ENCODE measurements at regions not wholly inside any gene's neighbourhood (a gene's known extent, or its start where the extent isn't known, plus 50 kb on each side); places are given as distances from the start of the nearest gene placed in this dataset.

GRCh38 chr9:108086624-108087023 is 597.1 kb upstream of the KLF4 start:
- WGBS, 5 donors, result 78 to 85% (median 81%) methylated on average over 4 of the region's 4 CpGs
- H3K27ac ChIP-seq, result no peak overlapping the region
- no peak overlapping the region for H3K4me3 ChIP-seq
- no peaks in the 10 kb centered on the region for H3K36me3 ChIP-seq
- H3K9me3 ChIP-seq, result no peaks in the 10 kb centered on the region
- no peaks in the 10 kb centered on the region for H3K27me3 ChIP-seq
- H3K4me1 ChIP-seq, result no peaks in the 10 kb centered on the region
- no peak for DNase-seq
- no peak for TF ChIP-seq POLR2AphosphoS5 (IDR thresholded peaks at IDR 0.05)
- TF ChIP-seq EP300 (IDR thresholded peaks at IDR 0.05), result no peak
- TF ChIP-seq CTCF (IDR thresholded peaks at IDR 0.05), result no peak
- no peak for TF ChIP-seq POLR2A (IDR thresholded peaks at IDR 0.05)
- intact Hi-C loops (cut with DNase I; ENCODE audit: low total_unique reads), result no loop called here

- Histone ChIP-seq H3K27me3 (no peaks in the 10 kb centered on the region), H3K36me3 (no peaks in the 10 kb centered on the region), H3K4me1 (no peaks in the 10 kb centered on the region), H3K9me3 (no peaks in the 10 kb centered on the region), H3K4me3 (no peak overlapping the region), H3K27ac (no peak overlapping the region)
- intact Hi-C loops (cut with DNase I; ENCODE audit: low total_unique reads), result no loop called here
- no peak for TF ChIP-seq CTCF (IDR thresholded peaks at IDR 0.05)
- no peak for TF ChIP-seq EP300 (IDR thresholded peaks at IDR 0.05)
- TF ChIP-seq POLR2A (IDR thresholded peaks at IDR 0.05), result no peak
- no peak for TF ChIP-seq POLR2AphosphoS5 (IDR thresholded peaks at IDR 0.05)
- 85 to 95% (median 92%) methylated on average over 6 of the region's 6 CpGs for WGBS, 5 donors
- DNase-seq, result no peak
Observed at GRCh38 chr9:108085294-108085693, 595.7 kb upstream of the KLF4 start.

GRCh38 chr9:108083796-108084352 is 594.3 kb upstream of the KLF4 start:
- intact Hi-C loops (cut with DNase I; ENCODE audit: low total_unique reads), result no loop called here
- TF ChIP-seq POLR2AphosphoS5 (IDR thresholded peaks at IDR 0.05), result no peak
- no peak for TF ChIP-seq CTCF (IDR thresholded peaks at IDR 0.05)
- no peak for TF ChIP-seq EP300 (IDR thresholded peaks at IDR 0.05)
- TF ChIP-seq POLR2A (IDR thresholded peaks at IDR 0.05), result no peak
- Histone ChIP-seq H3K36me3 (no peaks in the 10 kb centered on the region), H3K9me3 (no peaks in the 10 kb centered on the region), H3K4me1 (no peaks in the 10 kb centered on the region), H3K27ac (no peak overlapping the region), H3K27me3 (no peaks in the 10 kb centered on the region), H3K4me3 (no peak overlapping the region)
- 87 to 94% (median 91%) methylated on average over 3 of the region's 3 CpGs for WGBS, 5 donors
- DNase-seq, result no peak

GRCh38 chr9:108083160-108083750 is 593.7 kb upstream of the KLF4 start:
- no peaks in the 10 kb centered on the region for H3K36me3 ChIP-seq
- no peak for TF ChIP-seq POLR2A (IDR thresholded peaks at IDR 0.05)
- TF ChIP-seq EP300 (IDR thresholded peaks at IDR 0.05), result no peak
- no peak for TF ChIP-seq CTCF (IDR thresholded peaks at IDR 0.05)
- no peak for TF ChIP-seq POLR2AphosphoS5 (IDR thresholded peaks at IDR 0.05)
- H3K27me3 ChIP-seq, result no peaks in the 10 kb centered on the region
- H3K27ac ChIP-seq, result no peak overlapping the region
- no peak overlapping the region for H3K4me3 ChIP-seq
- WGBS, 5 donors, result 89 to 95% (median 90%) methylated on average over 6 of the region's 6 CpGs
- no peaks in the 10 kb centered on the region for H3K4me1 ChIP-seq
- intact Hi-C loops (cut with DNase I; ENCODE audit: low total_unique reads), result no loop called here
- DNase-seq, result no peak
- H3K9me3 ChIP-seq, result no peaks in the 10 kb centered on the region
